SHP77 treated with DMSO at 0.1 percent for 48 hours (cell line): ENCODE measurements at regions not wholly inside any gene's neighbourhood (a gene's known extent, or its start where the extent isn't known, plus 50 kb on each side); places are given as distances from the start of the nearest gene placed in this dataset.
"Not testable (repeated sequence)": the region's sequence is repeated elsewhere in the genome, so short reads cannot be mapped to it uniquely, and the experiment has no call there.

Source experiments
- DNase-seq: peaks from one replicate; lab custom pipeline; 2025; lab: John Stamatoyannopoulos, UW

DNA sequence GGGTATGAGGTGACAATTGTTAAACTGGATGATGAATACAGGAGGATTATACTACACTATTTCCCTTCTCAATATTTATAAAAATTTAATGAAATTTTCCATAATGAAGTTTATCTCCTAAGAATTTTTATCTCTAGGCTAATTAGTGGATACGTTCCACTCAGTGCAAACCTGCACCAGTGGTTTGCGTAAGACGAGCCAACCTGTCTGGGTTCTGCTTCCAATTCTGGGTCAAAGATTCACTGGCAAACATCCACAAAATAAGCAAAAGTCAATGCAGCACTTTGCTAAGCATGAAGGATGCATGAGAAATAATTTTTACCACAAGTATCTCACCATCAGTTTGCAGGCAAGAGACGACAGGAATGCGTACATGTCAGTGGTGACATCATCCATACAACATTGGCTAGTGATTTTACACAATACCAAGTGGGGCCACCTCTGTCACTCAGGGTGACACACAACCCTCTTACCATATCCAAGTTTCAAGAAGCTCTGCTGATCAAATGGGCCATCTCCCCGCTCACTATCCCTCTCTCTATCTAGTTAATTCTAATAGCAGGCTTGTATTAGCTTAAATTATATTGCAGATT, 51.7 kb downstream of the FAM50B start:
- no peak for DNase-seq

DNA sequence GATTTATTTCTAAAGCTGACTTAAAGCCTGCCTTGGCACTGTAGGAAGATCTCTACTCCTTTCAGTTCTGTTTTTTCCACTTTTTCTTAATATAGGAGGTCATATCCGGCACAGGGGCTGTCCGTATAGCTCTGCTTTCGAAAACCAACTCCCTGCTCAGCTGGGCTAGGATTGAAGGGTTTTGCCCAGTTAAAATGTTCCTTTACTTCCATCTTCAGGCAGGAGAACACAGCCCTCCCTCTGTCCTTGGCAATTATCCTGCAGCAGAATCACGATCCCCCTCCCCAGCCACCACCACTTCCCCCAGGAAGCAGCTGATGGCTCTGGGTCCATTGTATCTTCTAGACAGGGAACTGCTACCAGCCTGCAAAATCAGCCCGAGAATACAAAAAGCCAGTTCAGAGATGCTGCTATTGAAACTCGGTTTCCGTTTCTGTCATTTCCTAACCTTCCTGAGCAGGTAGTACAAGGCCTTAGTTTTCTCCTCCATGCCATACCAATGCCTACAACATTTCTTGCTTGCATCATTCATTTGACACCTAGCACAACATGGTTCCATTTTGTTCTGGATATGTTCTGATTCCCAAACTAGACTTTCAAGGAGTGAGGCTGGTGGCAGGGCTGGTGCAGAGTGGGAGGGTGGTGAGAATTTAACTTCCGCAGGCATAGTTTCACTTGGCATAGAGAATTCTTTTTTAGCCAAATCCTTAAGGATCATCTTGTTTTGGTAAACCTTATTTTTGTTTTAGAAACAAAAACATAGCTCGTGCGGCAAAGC, 53.9 kb downstream of the FAM50B start:
- DNase-seq: no peak

DNA sequence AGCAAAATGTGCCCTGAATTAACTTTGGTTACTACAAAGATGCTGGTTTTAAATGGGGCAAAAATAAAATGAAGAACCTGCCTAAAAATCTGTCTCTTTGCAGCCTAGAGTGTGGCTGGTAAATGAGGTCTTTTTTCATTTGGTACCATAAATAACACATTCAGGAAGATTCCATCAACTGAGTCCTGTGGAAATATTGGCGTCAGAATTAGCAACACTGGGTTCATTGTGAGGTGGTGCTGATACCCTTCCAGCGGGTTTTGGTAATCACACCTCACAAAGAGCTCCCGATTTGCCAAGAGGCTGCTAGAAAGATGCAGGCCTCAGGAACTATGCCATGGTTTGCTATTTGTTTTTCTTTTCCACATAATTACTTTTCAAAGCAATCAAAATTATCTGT, 55.3 kb downstream of the FAM50B start:
- DNase-seq: no peak

DNA sequence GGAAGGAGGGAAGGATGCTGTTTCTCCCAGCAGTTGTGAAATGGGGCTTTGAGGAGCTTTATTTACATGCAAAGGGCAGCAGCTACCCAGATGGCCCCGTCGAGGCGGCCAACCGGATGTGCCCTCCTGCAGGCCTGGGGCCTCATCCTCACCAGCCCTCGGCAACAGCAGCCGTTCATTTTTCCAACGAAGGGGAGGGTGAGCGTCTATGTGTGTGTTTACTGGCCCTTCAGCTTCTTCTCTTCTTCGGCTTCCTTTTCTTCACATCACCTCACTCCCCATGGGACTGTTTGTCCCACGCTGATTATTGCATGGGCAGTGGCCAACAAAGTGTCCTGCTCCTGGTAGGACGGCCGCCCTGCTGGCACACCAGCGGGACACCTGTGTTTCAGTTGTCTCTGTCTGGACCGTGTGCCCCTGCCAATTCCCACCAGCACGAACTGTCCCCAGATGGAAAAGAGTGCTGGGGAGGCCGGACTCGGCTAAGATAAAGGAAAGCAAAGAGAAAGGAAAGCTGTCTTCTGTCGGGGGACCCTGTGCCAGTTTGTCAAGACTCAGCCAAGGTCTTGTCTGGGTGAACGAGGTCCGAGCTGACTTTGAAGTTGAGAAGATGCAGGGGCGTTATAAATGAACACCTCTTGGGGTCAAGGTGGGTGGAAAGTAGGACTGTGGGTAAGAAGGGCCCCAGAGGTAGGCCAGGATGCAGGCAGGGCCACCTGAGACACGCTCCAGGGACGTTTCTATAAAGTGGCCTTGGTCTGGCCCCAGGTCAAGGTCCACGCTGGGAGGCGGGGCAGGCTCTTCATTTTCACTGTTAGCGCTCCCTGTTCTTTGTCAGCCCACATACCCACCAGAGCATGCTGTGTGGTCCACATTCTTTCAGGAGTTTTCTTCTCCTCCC, 57.0 kb downstream of the FAM50B start:
- DNase-seq: no peak

DNA sequence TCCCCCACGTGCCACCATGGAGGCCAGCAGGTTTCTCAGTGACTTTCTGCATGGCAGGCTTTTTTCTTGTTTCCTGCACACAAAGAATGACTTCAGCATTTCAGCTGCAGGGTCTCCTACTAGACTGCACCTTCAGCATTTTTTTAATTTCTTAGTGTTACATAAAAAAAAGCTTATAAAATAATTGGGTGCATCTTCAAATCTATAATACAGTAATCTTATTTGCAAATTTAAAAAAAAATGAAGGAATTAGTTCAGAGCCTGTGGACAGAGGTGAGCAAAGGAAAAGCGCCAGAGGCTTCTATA, 57.6 kb downstream of the FAM50B start:
- DNase-seq: no peak

DNA sequence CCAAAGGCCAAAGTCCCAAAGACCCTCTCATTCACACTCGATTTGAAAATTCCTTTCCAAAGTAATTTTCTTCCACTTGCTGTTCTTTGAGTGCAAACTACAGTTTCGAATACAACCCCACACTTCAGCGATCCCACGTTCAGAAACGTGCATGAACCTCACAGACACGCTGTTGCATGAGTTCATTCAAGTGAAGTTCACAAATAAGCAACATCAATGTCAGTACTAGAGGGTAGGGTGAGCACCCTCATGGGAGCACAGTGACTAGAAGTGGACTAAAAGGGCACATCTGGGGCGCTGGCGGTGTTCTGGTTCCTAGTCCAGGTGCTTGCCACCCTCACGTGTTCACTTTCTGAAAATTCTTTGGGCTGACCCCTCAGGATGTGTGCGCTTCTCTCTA, 59.0 kb downstream of the FAM50B start:
- DNase-seq: no peak

GRCh38 chr6:3908961-3909360, 59.8 kb downstream of the FAM50B start:
- DNase-seq: no peak

- no peak for DNase-seq
Measured at GRCh38 chr6:3910106-3910663, 61.0 kb downstream of the FAM50B start.

DNA sequence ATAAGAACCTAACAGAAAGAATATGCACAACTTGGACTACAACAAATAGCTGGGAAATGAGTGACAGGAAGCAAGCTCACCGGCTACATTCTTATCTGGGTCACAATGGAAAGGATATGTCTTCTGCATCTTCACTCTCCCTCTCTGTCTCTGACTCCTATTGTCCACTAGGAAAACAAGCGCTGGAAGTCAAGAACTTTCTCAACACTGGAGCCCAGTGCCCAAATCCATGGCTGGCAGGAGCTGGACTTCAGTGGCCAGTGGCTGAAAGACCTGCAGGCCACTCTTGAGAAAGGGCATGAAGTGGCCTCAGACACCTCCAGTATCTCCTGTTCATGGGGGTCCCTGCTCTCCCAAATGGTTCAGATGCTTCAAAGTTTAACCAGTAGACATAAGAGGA, 62.0 kb downstream of the FAM50B start:
- DNase-seq: no peak

DNA sequence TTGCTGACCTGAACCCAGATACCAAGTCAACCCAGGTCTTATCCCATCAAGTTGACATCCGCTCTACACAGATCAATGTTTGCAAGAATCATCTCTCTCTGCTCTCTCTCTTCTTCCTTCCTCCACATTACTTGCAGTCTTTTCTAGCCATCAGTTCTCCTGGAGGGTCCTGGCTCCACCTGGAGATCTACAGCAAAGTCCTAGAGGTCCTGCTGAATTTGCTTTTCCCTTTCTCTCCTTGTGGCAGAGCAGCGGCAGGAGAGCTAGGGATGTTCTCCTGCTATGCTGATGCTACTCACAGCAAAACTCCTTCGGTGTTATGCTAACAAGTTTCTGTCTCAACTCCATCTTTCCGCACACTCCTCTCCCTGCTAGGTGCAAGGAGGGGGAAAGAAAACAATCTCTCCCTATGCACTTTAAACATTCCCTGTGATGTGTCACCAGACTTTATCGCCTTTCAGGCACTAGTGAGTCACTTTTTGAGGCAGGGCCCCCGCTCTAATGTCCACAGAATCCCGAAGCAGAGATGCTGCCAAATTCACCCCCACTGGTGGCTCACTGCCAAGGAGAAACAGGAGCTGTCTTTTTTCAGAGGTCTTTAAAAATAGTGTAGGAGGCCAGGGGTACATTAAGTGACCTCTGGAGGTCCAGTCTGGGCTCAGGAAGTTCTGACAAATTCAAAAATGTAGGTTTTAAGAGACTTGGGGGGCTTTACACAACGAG, 62.6 kb downstream of the FAM50B start:
- DNase-seq: no peak

DNA sequence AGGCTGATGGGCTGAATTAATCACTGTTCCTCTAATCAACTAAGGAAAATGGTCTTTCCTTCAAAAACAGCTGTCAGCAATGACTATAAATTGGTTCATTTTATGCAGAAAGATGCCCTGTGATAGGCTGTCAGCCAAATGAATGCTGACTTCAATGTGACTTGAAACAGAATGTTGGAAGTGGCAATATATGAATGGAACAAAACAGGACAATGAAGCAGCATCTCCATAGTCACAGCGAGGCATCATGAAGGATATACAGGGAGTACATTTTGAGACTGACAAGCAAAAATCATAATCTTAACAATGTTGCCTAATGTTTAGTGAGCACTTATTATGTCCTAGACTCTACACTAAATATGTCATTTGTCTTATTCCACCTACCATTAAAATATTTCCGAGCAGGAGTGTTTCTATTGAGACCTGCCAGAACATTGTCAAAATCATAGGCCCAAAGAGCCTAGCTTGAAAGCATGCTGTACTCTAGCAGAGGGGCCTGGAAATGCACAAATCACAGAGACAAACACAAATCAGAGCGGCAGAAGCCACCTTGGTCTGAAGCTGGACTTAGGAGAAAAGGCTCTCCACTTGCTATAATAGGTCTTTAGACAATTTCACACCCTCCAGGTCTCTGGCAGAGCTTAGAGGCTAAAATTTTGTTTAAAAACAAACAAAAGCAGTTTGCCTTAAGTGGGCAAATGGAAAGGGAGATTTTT, 63.3 kb downstream of the FAM50B start:
- DNase-seq: no peak

DNA sequence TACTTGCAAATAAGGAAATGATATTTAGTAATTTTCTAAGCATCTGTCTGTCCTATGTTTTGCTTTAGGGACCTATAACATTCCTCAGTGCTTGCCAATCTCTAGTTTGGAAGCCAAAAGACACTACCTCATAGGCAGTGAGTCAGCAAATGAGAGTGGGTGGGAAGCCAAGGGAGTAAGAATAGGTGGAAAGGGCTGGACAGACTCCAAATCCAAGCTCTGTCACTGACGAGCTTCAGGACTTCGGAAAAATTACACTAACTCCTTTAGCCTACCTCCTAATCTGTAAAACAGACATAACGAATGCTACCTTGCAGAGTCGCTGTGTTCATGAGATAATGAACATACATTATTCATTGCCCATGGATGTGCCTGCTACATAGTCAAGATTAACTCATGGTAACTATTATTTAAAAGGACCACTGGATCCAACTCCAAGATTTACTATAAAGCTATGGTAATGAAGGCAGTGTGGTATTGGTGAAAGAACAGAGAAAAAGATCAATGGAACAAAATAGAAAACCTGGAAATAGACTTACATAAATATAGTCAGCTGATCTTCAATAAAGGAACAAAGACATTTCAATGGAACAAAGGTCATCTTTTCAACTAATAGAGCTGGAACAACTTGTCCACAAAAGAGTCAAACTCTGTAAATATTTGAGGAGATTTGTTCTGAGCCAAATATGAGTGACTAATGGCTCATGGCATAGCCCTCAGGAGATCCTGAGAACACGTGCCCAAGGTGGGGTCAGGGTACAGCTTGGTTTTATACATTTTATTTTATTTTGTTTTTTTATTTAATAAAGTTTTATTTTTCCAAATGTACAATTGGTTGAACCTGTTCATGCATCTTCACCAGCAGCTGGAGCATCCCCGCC, 64.1 kb downstream of the FAM50B start:
- DNase-seq: peak; percentile 26

- DNase-seq: no peak
Measured at GRCh38 chr6:3913958-3914337, 64.8 kb downstream of the FAM50B start.

GRCh38 chr6:3915076-3915791, 66.1 kb downstream of the FAM50B start:
- DNase-seq: no peak

- DNase-seq: no peak
Measured at GRCh38 chr6:3916211-3916610, 67.0 kb downstream of the FAM50B start.

GRCh38 chr6:3916749-3917148, 67.6 kb downstream of the FAM50B start:
- not testable (repeated sequence) for DNase-seq

- DNase-seq: no peak
Measured at GRCh38 chr6:3918469-3918868, 69.3 kb downstream of the FAM50B start.

- DNase-seq: no peak
Measured at GRCh38 chr6:3919130-3919628, 70.0 kb downstream of the FAM50B start.

DNA sequence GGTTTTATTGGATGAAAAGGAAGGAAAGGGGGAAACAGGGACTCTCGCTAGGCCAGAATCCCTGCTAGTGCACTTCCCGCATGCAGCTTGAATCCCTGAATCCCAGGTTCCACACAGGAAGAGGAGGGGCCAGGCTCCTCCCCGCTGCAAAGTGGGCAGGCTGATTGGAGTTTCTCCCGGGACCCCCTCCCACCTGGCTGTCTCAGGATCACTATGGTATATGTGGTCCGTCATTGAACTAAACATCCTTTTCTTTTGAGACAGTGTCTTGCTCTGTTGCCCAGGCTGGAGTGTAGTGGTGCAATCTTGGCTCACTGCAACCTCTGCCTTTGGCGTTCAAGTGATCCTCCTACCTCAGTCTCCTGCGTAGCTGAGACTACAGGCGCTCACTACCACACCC, 70.7 kb downstream of the FAM50B start:
- no peak for DNase-seq

- DNase-seq: no peak
Measured at GRCh38 chr6:3920321-3920720, 71.1 kb downstream of the FAM50B start.
